ENCODE measurements at regions not wholly inside any gene's neighbourhood (a gene's known extent, or its start where the extent isn't known, plus 50 kb on each side); places are given as distances from the start of the nearest gene placed in this dataset.

DNA sequence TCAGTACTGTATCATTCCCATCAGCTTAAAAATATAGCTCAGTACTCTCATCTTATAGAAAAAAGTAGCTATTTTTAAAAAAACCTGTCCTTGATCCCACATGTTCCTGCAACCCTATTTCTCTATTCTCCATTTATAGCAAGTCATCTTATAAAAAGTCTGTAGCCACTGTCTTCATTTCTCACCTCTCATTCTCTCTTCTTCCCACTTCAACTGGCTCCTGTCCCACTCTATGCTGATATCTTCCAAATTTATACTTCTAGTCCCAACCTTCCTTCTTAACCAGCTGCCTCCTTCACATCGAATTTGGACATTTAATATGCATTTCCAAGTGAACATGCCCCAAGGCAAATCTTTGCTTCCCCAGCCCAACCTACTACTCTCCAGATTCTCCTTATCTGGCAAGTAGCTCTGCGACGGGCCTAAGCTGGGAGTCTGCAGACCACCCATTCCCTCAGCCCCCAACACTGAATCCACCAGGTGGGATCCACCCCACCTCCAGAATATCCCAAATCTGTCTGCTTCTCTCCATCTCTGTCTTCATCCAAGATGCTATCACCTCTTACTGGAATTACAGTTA is 52.0 kb upstream of the TANC2 start:
- no peak for DNase-seq
- intact Hi-C loops (cut with DNase I): no loop called here
- no peak for ATAC-seq (ENCODE audit: poor library complexity)

DNA sequence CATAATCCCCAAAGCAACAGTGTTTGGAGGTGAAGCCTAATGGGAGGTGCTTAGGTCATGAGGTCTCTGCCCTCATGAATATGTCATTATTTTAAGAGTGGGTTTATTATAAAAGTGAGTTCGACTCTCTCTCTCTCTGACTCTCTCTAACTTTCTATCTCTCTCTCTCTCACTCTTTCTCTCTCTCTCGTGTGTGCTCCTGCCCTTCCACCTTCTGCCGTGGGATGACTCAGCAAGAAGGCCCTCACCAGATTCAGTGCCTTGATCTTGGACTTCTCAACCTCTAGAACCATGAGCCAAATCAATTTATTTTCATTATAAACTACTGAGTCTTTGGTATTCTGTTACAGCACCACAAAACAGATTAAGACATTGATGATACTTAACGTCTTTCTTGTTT is 53.7 kb upstream of the TANC2 start:
- intact Hi-C loops (cut with DNase I): no loop called here
- no peak for DNase-seq
- no peak for ATAC-seq (ENCODE audit: poor library complexity)

DNA sequence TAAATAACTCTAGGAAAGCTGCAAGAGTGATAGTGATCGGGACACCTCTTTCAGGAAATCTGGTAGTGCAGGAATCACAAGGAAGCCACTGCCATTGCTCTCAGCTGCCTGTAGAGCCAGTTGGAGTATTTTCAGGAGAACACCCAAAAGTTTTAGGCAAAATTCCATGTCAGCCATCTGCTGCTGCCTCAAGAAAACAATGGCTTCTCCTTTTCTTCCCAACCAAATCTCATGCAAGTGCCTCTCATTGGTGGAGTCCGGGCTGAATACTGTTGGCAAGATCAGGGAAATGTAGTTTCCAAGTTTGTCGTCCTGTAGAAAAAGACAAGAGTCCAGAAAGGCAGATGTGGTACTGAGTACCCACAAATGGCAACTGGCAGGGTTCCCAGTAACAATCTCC is 54.9 kb upstream of the TANC2 start:
- no peak for ATAC-seq (ENCODE audit: poor library complexity)
- no peak for DNase-seq
- intact Hi-C loops (cut with DNase I): no loop called here

DNA sequence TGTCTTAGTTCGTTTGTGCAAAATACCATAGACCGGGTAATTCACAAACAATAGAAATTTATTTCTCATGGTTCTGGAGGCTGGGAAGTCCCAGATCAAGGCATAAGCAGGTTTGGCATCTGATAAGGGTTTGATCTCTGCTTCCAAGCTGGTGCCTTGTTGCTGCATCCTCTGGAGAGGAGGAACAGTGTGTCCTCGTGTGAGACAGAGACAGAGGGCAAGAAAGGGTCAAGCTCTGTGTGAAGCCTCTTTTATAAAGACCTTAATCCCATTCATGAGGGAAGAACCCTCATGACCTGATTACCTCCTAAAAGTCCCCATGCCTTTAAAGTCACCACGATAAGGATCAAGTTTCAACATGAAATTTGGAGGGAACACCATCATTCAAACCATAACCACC is 55.8 kb upstream of the TANC2 start:
- ATAC-seq (ENCODE audit: poor library complexity) (no peak), DNase-seq (no peak)
- intact Hi-C loops (cut with DNase I): no loop called here

DNA sequence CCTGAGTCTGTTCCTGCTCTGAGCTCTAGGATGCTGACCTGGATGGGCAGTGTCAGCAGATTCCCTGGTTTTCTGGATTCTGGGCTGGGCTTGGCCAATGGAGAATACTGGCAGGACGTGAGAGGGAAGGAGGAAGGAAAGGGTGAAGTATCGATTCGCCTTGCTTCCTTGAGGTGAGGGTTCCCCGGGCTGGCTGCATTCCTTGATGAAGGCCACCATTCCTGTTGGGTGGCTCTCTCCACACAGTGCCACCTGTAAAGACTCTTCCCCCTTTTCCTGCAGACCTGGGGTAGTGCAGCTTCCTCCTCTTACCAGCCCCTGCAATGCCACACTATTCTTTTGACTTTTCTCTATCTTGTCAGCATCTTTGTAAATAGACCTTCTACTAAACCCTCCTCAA is 58.1 kb upstream of the TANC2 start:
- ATAC-seq (ENCODE audit: poor library complexity): no peak
- intact Hi-C loops (cut with DNase I): no loop called here
- no peak for DNase-seq

DNA sequence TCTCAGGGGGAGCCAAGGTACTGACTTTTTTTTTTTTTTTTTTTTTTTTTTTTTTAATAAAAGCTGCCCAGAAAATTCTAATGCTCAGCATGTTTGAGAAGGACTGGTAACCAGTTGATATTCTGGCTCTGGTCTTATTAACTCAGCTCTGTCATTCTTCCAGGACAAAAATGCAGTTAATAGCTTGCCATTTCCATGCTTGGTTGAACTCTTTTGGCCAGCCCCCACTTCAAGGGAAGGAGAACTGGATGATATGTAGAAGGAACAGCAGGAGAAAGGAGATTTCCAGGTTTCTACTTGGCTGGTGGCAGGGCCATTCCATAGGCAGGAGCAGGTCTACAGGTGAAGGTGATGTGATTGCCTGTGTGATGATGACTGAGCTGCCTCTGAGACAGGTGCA is 59.2 kb upstream of the TANC2 start:
- intact Hi-C loops (cut with DNase I): no loop called here
- ATAC-seq (ENCODE audit: poor library complexity) (no peak), DNase-seq (no peak)

DNA sequence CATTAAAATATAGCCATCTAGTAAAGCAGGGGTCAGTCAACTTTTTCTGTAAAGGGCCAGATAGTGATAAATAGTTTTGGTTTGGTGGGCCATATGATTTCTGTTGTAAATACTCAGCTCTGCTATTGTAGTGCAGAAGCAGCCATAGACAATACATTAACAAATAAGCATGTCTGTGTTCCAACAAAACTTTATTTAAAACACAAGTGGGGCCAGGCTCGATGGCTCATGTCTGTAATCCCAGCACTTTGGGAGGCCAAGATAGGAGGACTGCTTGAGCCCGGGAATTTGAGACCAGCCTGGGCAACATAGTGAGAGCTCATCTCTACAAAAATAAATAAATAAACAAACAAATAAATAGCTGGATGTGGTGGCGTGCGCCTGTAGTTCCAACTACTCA is 60.8 kb upstream of the TANC2 start:
- DNase-seq (no peak), ATAC-seq (ENCODE audit: poor library complexity) (no peak)
- intact Hi-C loops (cut with DNase I): no loop called here

DNA sequence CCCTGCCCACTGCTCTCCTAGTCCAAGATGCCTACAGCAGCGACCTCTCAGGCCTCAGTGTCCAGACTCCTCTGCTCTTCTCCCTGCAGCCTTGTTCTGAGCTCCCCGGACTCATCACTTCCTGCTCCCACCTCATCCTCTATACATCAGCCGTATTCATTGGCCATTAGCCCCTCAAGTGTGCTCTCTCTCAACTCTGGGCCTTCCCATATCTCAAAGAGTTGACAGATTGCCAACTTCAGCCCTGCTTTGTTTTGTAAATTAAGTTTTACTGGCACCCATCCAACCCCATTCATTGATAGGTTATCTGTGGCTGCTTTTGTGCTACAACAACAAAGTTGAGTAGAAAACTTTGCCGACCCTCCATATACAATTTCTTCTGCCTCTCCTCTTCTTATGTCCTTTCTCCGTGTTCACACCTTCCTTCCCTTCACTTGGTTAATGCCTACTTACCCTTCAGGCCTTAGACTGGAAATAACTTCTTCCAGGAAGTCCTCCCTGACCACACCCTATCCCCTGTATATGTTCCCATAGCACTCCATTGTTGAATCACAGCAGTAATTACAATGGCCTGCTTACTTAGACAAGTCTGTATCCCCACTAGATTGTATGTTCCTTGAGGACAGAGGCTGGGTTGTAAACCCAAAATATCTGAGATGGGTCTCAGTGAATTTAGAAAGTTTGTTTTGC is 63.4 kb upstream of the TANC2 start:
- intact Hi-C loops (cut with DNase I): no loop called here
- DNase-seq (no peak), ATAC-seq (ENCODE audit: poor library complexity) (no peak)

DNA sequence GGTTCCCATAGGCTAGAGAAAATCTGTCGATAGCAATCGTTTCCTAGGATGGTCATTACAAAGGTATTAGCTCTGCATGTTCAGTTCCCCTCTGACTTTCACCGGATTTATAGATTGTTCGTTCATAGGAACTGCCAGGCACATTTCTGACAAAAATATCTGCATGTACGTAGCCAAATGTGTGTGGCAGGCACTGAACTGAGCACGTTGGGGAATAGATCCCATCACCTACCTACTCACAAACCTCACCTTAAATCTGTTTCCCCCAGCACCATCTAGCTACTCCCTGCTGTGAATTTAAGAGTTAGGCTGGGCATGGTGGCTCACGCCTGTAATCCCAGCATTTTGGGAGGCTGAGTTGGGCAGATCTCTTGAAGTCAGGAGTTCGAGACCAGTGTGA is 64.5 kb upstream of the TANC2 start:
- no peak for DNase-seq
- no peak for ATAC-seq (ENCODE audit: poor library complexity)
- intact Hi-C loops (cut with DNase I): no loop called here

DNA sequence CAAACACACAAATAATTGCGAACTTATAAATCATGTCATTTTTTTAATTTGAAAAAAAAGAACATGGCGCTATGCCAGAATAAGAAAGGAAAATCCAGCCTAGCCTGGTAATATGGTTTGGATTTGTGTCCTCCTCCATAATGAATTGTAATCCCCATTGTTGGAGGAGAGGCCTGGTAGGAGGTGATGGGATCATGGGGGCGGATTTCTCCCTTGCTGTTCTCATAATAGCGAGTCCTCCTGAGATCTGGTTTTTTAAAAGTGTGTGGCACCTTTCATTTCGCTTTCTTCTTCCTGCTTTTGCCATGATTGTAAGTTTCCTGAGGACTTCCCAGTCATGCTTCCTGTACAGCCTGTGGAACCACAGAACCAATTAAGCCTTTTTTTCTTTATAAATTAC is 65.9 kb upstream of the TANC2 start:
- intact Hi-C loops (cut with DNase I): no loop called here
- DNase-seq (no peak), ATAC-seq (ENCODE audit: poor library complexity) (no peak)

DNA sequence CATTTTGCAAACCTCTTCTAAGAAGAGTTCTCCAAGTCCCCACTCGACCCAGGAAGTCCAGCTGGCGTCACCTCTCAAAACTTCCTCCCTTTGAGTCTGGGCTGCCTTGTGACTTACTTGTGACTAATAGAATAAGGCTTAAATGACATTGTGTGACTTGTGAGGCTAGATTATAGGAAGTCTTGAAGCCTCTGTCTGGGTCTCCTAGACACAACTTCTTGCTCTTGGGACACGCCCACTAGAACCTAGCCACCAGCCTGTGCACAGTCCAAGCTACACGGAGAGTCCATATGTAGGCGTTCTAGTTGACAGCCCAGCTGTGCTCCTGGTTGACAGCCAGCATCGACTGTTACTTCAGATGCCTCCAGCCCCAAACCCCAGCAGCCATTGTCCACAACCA is 66.7 kb upstream of the TANC2 start:
- intact Hi-C loops (cut with DNase I): no loop called here
- ATAC-seq (ENCODE audit: poor library complexity): peak; percentile 51
- DNase-seq: no peak

DNA sequence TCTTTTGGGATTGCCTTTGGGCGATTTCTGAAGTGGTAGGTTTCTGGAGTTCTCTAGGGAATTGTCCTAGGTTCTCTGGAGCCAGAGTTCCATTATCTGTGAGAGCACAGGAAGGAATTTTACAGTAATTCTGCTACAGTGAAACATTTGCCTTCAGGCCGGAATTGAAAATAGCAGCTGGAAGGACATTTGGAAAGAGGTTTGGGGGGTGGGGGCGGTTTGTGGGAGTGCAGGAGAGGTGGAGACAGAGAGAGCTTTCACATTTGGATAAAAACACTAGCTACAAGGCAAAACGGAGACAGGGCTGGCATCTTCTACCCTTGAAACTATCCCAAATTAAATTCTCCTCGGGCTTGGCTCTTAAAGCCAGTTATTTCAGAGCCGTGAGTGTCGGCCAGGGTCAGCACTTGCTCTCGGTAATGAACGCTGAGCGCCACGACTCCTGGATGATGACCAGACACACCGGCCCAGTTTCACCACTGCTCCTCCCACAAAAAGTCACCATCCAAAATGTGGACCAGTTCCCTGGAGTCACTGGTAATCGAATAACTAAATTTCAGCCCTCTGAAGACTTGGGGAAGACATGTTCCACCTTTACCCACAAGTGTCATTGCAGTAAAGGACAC is 67.7 kb upstream of the TANC2 start:
- ATAC-seq (ENCODE audit: poor library complexity) (no peak), DNase-seq (no peak)
- intact Hi-C loops (cut with DNase I): no loop called here

DNA sequence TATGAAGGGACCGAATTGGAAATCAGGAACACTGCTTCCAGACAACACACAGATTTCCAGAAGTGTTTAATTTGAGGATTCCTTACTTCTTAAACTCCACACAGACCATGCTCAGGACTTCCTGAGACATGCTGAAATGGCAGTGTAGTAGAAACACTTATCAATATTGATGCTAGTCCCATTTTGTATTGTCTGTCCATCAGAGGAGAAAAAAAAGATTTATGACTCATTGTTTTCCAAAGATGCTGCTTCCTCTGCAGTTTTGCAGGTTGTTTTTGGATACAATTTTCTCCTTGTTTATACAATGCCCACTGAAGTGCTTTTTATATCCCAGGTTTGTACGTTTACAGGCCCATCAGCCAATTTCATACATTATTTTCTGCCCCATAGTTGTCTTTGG is 68.3 kb upstream of the TANC2 start:
- intact Hi-C loops (cut with DNase I): no loop called here
- DNase-seq (no peak), ATAC-seq (ENCODE audit: poor library complexity) (no peak)

DNA sequence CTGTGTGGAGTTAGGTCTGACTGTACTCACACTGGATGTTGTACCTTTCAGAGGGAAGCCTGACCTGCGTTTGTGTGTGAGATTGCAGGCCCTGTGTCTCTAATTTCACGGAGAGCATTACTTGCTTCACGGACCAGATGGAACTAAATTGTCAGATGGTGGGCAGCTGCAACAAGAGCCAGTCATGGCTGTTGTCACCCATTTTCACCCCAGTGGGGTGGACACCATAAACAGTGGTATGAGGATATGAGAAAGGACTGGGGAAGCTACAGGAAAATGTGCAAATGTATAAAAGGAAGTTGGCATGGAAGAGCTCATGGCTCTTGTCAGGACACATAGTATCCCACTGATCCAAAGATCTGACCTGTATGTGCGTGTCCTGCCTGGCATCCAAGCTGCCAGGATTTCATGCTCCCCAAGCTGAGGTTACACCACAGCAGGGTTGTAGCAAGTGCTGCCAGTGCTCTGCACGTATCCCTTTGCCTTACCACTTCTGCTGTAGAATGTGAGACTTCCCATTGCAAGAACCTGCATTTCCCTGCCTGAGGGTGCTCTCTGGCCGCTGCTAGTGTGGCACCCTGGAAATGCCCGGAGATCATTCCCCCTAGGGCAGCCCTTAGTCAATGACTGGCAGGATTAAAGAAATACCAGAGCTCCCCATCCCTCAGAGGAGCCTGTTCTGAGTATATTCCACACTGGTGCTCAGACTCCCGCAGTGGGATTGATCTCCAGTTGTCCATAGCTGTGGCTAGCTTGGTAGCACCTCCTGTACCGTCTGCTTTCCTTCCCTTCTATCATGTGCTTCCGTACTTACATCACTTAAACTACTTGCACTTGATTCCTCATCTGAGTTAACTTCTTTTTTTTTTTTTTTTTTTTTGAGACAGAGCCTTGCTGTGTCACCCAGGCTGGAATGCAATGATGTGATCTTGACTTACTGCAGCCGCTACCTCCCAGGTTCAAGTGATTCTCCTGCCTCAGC is 70.4 kb upstream of the TANC2 start:
- ATAC-seq (ENCODE audit: poor library complexity): peak; percentile 34
- DNase-seq: no peak
- intact Hi-C loops (cut with DNase I): no loop called here

DNA sequence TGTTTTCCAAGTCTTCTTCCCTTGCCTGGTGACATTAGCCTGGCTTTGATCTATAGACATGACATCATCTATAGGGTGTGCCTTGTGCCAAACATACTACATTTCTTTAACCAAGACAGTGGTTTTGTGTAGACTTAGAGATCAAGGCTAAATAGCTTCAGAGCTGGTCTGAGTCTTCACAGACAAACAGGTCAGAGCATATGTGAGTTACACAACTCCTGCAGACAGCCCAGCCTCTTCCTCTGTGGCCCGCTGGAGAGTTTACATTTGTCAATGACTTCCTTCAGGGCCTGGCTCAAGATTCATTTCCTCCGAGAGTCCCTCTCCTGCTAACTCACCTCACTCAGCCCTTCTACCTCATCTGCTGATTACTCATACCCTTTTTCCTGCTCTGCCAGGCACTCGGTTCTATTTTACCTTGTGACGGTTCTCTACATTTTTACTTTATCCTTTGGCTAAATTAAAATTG is 73.1 kb upstream of the TANC2 start:
- no peak for DNase-seq
- ATAC-seq (ENCODE audit: poor library complexity): peak; percentile 78
- intact Hi-C loops (cut with DNase I): no loop called here

DNA sequence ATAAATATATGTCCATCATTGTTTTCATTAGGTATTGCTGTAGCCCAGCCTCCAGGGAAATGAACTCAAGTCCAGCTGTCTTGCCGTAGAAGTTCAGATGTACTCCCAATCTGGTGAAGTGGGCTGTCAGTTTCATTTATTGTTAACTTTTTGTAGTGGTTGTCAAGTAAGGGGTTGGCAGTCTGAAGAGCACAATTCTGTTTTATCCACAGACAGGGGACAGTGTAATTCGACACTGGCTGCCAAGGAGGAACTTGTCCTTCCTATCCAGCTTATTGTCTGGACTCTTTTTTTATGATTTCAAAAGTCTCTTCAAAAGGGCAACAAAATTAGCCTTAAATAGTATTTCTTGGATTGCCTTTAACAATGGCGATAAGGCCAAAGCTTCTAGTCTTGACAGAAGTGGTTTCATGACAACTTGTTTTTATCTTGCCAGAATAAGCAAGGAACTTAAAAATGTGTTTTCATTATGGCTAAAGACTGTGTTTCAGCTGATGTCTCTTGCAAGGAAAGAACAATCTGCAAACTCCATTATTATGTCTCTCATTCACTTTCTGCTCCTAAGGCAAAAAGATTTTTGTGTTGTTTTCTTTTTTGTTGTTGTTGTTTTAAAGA is 73.9 kb upstream of the TANC2 start:
- intact Hi-C loops (cut with DNase I): no loop called here
- ATAC-seq (ENCODE audit: poor library complexity): peak; percentile 39
- no peak for DNase-seq

DNA sequence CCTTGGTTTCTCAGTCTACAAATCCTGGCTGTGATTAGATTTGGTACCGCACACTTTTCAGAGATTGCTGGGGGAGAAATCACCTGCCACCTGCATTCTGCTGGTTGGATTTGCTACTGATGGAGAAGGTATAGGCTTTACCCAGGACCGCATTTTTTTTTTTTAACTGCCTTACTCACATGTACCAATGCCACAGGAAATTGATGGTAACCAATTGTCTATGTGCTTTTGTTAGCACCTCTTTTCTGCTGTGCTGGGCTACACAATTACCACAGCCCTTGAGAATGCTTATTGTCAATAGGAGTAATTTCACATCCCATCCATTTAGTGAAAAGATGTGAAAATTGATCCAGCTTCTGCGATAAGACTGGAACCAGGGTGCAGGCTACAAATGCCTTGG is 74.4 kb upstream of the TANC2 start:
- DNase-seq (no peak), ATAC-seq (ENCODE audit: poor library complexity) (no peak)
- intact Hi-C loops (cut with DNase I): no loop called here

DNA sequence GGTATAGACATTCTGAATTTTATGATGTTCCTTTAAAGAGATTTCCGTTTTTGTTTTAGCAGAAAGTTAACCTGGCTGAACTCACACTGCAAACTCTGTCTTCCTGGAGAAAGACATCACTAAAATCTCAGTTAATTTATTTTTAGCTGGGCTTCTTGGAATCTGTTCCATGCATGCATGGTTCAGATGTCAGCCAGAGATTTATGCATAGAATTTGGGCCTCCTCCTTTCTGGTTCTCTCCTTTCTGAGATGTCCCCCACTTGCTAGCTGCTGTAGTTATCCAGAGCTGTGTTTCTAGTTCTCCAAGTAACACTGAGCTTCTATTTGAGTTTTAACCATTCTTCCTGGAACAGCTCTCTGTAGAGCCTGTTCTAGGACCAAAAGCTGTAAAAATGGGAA is 77.3 kb upstream of the TANC2 start:
- no peak for DNase-seq
- no peak for ATAC-seq (ENCODE audit: poor library complexity)
- intact Hi-C loops (cut with DNase I): no loop called here

DNA sequence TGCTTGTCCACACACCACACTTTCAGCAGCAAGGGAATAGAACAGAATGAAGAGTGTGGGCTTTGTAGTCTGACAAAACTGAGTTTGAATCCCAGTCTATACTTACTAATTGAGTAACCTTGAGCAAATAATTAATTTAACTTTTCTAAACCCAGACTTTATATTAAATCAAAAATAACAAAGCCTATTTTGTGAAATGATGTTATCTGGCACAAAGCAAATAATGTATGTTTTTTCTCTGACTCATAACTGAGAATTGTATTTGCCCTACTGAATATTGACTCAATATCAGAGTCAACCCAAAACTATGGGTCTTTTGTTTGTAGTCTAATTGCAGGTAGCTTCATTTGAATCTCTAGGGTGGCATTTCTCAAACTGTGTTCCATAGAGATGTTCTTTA is 77.9 kb upstream of the TANC2 start:
- intact Hi-C loops (cut with DNase I): no loop called here
- no peak for ATAC-seq (ENCODE audit: poor library complexity)
- no peak for DNase-seq

Data from Right ventricle myocardium superior (tissue), 1 donor.